T-cell (primary cell): ENCODE measurements at regions not wholly inside any gene's neighbourhood (a gene's known extent, or its start where the extent isn't known, plus 50 kb on each side); places are given as distances from the start of the nearest gene placed in this dataset.
"Not testable (repeated sequence)": the region's sequence is repeated elsewhere in the genome, so short reads cannot be mapped to it uniquely, and the experiment has no call there.

Experiments
- ATAC-seq, 4 experiments: fragments of 200-7000 bp in 3 of 4; fragments of 150-1000 bp in 1 of 4; cut with Tn5 transposase; replicated peaks in 1 of 4; 1 replicate in 3 of 4; 2 replicates in 1 of 4; pipeline ENCODE4 v1.10.0; 2021; ENCODE audit warnings: moderate library complexity in 3 of 4, mild to moderate bottlenecking in 2 of 4, moderate number of reproducible peaks in 1 of 4
- CTCF ChIA-PET, 2 donors: fragments of 300-600 bp; sonication (Branson Sonifier 250); formaldehyde crosslinking; loops; one replicate each; lab custom pipeline; 2022; ENCODE audit warnings: antibody characterized with exemption in 2 of 2; lab: Charles Lee
- POLR2A ChIA-PET, 2 donors: fragments of 300-600 bp; sonication (Branson Sonifier 250); formaldehyde crosslinking; loops; one replicate each; lab custom pipeline; 2022; ENCODE audit warnings: antibody characterized with exemption in 2 of 2; lab: Charles Lee
- DNase-seq, 35 experiments: peaks; one replicate each; pipeline versions ENCODE4 v3.0.0 to v3.0.0-alpha.2; 2013 to 2023
- H3K27ac ChIP-seq: one replicate; pipeline ENCODE4 v1.5.1; 2013; ENCODE audit warnings: low read length
- H3K27me3 ChIP-seq, 2 experiments: replicated peaks in 1 of 2; 1 replicate in 1 of 2; 2 replicates in 1 of 2; pipeline versions ENCODE4 v1.6.1 to v1.7.0; 2013; ENCODE audit warnings: low read length in 1 of 2, mixed read lengths in 1 of 2; ENCODE audit not compliant: control insufficient read depth in 2 of 2, insufficient read depth in 2 of 2; ENCODE audit errors: extremely low read depth in 1 of 2
- H3K36me3 ChIP-seq, 2 donors: 1 replicate in 1 of 2; 2 replicates in 1 of 2; pipeline versions ENCODE4 v1.6.1 to v1.7.0; 2013; ENCODE audit warnings: low read length in 1 of 2; ENCODE audit not compliant: control insufficient read depth in 2 of 2, insufficient read depth in 1 of 2; ENCODE audit errors: extremely low read depth in 1 of 2
- H3K4me1 ChIP-seq, 2 experiments: 1 replicate in 1 of 2; 2 replicates in 1 of 2; pipeline versions ENCODE4 v1.6.1 to v1.7.0; 2013; ENCODE audit warnings: low read length in 2 of 2, mixed read lengths in 1 of 2; ENCODE audit not compliant: insufficient read depth in 2 of 2, control insufficient read depth in 1 of 2; ENCODE audit errors: extremely low read depth in 1 of 2
- H3K4me3 ChIP-seq, 2 donors: 1 replicate in 1 of 2; 2 replicates in 1 of 2; pipeline versions ENCODE4 v1.5.1 to v1.7.0; 2013; ENCODE audit warnings: mild to moderate bottlenecking in 2 of 2, low read length in 1 of 2, moderate library complexity in 1 of 2; ENCODE audit not compliant: control insufficient read depth in 1 of 2; ENCODE audit errors: extremely low read depth in 1 of 2
- H3K9me3 ChIP-seq: 2 replicates; pipeline ENCODE4 v1.7.0; 2013
- H3K27ac Mint-ChIP-seq, 2 donors: one replicate each; pipeline ENCODE4 v1.8.0; 2020 to 2021; ENCODE audit warnings: mild to moderate bottlenecking in 2 of 2, mixed read lengths in 2 of 2
- H3K27me3 Mint-ChIP-seq, 2 donors: one replicate each; pipeline ENCODE4 v1.8.0; 2021 to 2022; ENCODE audit warnings: mixed read lengths in 2 of 2
- H3K36me3 Mint-ChIP-seq: one replicate; pipeline ENCODE4 v1.8.0; 2021; ENCODE audit warnings: mixed read lengths
- H3K4me1 Mint-ChIP-seq, 3 donors: one replicate each; pipeline ENCODE4 v1.8.0; 2020 to 2022; ENCODE audit warnings: mixed read lengths in 3 of 3, mild to moderate bottlenecking in 1 of 3
- H3K4me3 Mint-ChIP-seq, 3 donors: one replicate each; pipeline ENCODE4 v1.8.0; 2020 to 2022; ENCODE audit warnings: mild to moderate bottlenecking in 3 of 3, mixed read lengths in 3 of 3, moderate library complexity in 3 of 3
- H3K9me3 Mint-ChIP-seq, 3 donors: one replicate each; pipeline ENCODE4 v1.8.0; 2020 to 2022; ENCODE audit warnings: mixed read lengths in 3 of 3
- WGBS: methylation state at CpG from one replicate; pipeline ENCODE4 v1.1.5; 2013; ENCODE audit warnings: missing lambda C conversion rate; ENCODE audit not compliant: insufficient coverage; 5-methylcytosine and 5-hydroxymethylcytosine counted together

DNA sequence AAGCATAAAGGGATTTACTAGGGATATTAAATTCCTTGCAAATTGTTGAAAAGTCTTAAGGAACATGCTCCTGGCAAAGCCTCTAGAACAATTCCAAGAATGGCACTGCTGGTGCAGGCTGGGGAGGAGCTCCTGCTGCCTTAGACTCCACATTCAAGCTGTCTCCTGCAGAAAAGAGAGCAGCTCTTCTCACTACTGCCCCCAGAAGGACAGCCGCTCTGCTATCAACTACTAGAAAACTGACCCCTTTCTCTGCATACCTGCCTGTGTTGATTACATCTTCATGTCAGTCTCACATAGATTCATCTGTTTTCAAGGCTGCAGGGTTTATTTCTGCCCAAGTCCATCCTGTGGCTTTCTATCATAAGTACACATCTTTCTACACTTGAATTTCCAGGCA, 312.8 kb downstream of the RPIA start:
- CTCF ChIA-PET, H3K27ac ChIP-seq, H3K4me1 ChIP-seq, H3K4me3 Mint-ChIP-seq, POLR2A ChIA-PET, H3K27me3 ChIP-seq, H3K4me3 ChIP-seq, H3K9me3 Mint-ChIP-seq, H3K9me3 ChIP-seq, H3K36me3 ChIP-seq, DNase-seq, H3K27me3 Mint-ChIP-seq, H3K36me3 Mint-ChIP-seq, H3K4me1 Mint-ChIP-seq, ATAC-seq, H3K27ac Mint-ChIP-seq: not testable (repeated sequence)
- WGBS, result 88% methylated on average over 1 of the region's 1 CpG

DNA sequence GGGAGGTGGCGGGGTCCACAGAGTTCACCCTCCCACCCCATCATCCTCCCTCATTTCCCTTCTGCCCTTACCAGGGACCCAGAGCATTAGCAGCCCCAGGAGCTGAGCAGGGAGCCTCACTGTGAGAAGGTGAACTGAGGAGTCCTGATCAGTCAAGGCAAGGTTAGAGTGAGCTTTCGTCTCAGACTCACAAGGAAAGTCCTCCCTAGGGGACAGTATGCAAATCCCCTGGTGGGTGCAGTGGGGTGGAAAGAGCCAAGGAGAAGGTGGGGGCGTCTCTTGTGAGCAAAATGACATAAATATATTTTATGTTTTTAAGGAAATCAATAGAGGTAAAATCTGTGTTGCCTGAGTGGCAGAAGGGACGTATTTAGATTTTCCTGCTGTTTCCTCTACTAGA, 329.1 kb downstream of the RPIA start:
- not testable (repeated sequence) for H3K36me3 Mint-ChIP-seq

DNA sequence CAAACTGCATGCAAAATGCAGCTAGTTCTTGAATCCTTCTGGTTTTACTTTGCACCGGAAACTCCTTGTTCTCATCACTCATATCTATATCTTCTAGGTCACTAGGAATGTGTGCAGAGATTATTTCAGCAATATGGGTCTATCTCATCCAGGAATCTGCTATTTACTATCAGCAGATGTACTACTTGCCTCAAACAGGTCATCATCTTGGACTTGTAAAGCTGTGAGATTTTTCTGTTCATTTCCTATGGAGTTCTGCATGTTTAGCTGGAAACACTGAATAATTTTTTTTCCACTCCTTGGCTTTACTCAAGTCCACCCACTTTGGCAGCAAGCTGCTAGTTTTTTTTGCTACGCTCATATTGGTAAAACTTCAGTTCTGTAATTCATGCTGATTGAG, 334.8 kb downstream of the RPIA start:
- no CpG with 5 or more reads among the region's 2 CpGs for WGBS
- CTCF ChIA-PET, H3K4me1 ChIP-seq, H3K9me3 Mint-ChIP-seq, ATAC-seq, H3K36me3 Mint-ChIP-seq, H3K27ac ChIP-seq, H3K27me3 ChIP-seq, H3K4me1 Mint-ChIP-seq, DNase-seq, H3K9me3 ChIP-seq, H3K4me3 Mint-ChIP-seq, H3K27ac Mint-ChIP-seq, H3K4me3 ChIP-seq, H3K36me3 ChIP-seq: not testable (repeated sequence)
- peaks cover 3 to 11% of the 10 kb centered on the region in 2 donors for H3K27me3 Mint-ChIP-seq
- POLR2A ChIA-PET, result interaction anchor here in 1 of 2 donors (0.6 kb wide), 1 partner anchor 117 kb away, joined by 4 read pairs; no protein-coding TSS in a partner anchor

More for the DNA sequence above, 329.1 kb downstream of the RPIA start:
- ATAC-seq, H3K27ac Mint-ChIP-seq, H3K4me3 Mint-ChIP-seq, H3K9me3 ChIP-seq, H3K4me1 Mint-ChIP-seq, CTCF ChIA-PET, H3K27me3 ChIP-seq, DNase-seq, H3K4me3 ChIP-seq, H3K36me3 ChIP-seq, H3K27ac ChIP-seq, H3K4me1 ChIP-seq, H3K9me3 Mint-ChIP-seq, POLR2A ChIA-PET, H3K27me3 Mint-ChIP-seq: not testable (repeated sequence)
- no CpG with 5 or more reads among the region's 4 CpGs for WGBS

DNA sequence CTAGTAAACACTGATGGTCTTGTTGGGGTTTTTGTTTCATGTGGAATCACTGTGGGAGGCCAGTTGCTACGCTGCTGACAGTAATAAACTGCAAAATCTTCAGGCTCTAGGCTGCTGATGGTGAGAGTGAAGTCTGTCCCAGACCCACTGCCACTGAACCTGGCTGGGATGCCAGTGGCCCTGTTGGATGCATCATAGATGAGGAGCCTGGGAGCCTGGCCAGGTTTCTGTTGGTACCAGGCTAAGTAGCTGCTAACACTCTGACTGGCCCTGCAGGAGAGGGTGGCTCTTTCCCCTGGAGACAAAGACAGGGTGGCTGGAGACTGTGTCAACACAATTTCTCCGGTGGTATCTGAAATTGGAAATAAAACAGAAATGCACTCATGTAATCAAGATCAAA, 335.6 kb downstream of the RPIA start:
- ATAC-seq, DNase-seq, H3K36me3 ChIP-seq, H3K9me3 Mint-ChIP-seq, H3K4me3 ChIP-seq, H3K4me1 ChIP-seq, H3K36me3 Mint-ChIP-seq, H3K4me3 Mint-ChIP-seq, CTCF ChIA-PET, POLR2A ChIA-PET, H3K27ac ChIP-seq, H3K27me3 ChIP-seq, H3K27ac Mint-ChIP-seq, H3K4me1 Mint-ChIP-seq, H3K9me3 ChIP-seq: not testable (repeated sequence)
- H3K27me3 Mint-ChIP-seq, result peaks cover 3 to 11% of the 10 kb centered on the region in 2 donors
- WGBS, result no CpG with 5 or more reads among the region's 2 CpGs

DNA sequence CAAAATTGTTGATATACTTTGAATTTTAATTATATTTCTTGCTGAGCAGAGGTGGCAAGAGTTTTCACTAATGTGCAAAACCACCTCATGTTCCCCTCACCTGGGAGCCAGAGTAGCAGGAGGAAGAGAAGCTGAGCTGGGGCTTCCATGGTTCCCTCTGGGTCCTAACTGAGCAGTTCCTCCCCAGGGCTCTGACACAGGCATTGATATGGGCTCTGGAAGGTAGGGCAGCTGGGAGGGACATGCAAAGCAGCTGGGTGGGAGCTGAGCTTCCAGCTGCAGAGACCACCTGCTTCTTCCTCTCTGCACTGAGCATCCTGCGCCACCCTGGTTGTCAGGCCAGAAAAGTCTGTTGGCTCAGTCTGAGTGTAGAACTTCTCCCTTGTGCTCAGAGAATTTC, 336.1 kb downstream of the RPIA start:
- H3K4me1 Mint-ChIP-seq, H3K27ac ChIP-seq, H3K36me3 ChIP-seq, POLR2A ChIA-PET, H3K27ac Mint-ChIP-seq, ATAC-seq, H3K9me3 ChIP-seq, CTCF ChIA-PET, H3K9me3 Mint-ChIP-seq, H3K36me3 Mint-ChIP-seq, H3K4me3 ChIP-seq, H3K4me1 ChIP-seq, DNase-seq, H3K4me3 Mint-ChIP-seq, H3K27me3 ChIP-seq: not testable (repeated sequence)
- WGBS, result 80% methylated on average over 1 of the region's 1 CpG
- peaks cover 3 to 11% of the 10 kb centered on the region in 2 donors for H3K27me3 Mint-ChIP-seq

DNA sequence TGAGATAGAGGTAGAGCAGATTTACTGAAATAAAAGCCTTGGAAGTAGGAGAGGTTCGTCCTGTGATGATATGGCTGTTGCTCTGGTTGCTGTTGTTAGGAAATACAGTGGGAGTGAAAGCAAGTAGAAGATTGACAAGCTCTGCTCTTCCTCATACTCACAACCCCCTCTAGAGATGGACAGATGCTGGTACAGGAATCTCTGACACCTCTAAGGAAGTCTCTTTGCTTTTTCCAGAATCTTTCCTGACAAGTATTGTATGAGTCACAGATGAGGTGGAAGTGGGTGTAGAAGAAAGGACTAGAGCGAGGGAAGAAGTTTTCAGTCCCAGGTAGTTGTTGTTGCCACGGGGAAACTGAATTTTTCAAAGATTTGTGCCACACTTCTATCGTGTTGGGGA, 337.8 kb downstream of the RPIA start:
- H3K36me3 ChIP-seq, DNase-seq, H3K27me3 ChIP-seq, POLR2A ChIA-PET, H3K27ac Mint-ChIP-seq, H3K9me3 ChIP-seq, H3K9me3 Mint-ChIP-seq, ATAC-seq, CTCF ChIA-PET, H3K4me1 ChIP-seq, H3K4me1 Mint-ChIP-seq, H3K36me3 Mint-ChIP-seq, H3K4me3 Mint-ChIP-seq, H3K27ac ChIP-seq, H3K4me3 ChIP-seq: not testable (repeated sequence)
- WGBS, result no CpG with 5 or more reads among the region's 4 CpGs
- peaks cover 3 to 11% of the 10 kb centered on the region in 2 donors for H3K27me3 Mint-ChIP-seq
